Small intestine (tissue), 7 donors: ENCODE measurements at regions not wholly inside any gene's neighbourhood (a gene's known extent, or its start where the extent isn't known, plus 50 kb on each side); places are given as distances from the start of the nearest gene placed in this dataset.

ENCODE experiments used
- DNase-seq, 2 donors: peaks; one replicate each; pipeline versions ENCODE4 v3.0.0 to v3.0.0-alpha.2; 2013
- FAIRE-seq: peaks from 2 replicates; lab custom pipeline; 2012; peaks lifted over from hg19 to GRCh38; lab: Jason Lieb, UNC
- H3K27ac ChIP-seq, 3 donors: one replicate each; pipeline ENCODE4 v1.5.1; 2013; ENCODE audit warnings: low read length in 2 of 3, mild to moderate bottlenecking in 2 of 3, control low read depth in 1 of 3, inconsistent platforms in 1 of 3, low read depth in 1 of 3, moderate library complexity in 1 of 3
- H3K27me3 ChIP-seq, 3 donors: one replicate each; pipeline ENCODE4 v1.6.1; 2013; ENCODE audit warnings: low read length in 3 of 3, inconsistent platforms in 1 of 3; ENCODE audit not compliant: control insufficient read depth in 3 of 3, insufficient read depth in 3 of 3
- H3K36me3 ChIP-seq, 3 donors: one replicate each; pipeline ENCODE4 v1.6.1; 2013; ENCODE audit warnings: low read length in 3 of 3, inconsistent platforms in 1 of 3, low read depth in 1 of 3, mild to moderate bottlenecking in 1 of 3, moderate library complexity in 1 of 3; ENCODE audit not compliant: control insufficient read depth in 3 of 3, insufficient read depth in 2 of 3
- H3K4me1 ChIP-seq, 3 donors: one replicate each; pipeline ENCODE4 v1.6.1; 2013; ENCODE audit warnings: low read length in 2 of 3, inconsistent platforms in 1 of 3, low read depth in 1 of 3, mild to moderate bottlenecking in 1 of 3, moderate library complexity in 1 of 3; ENCODE audit not compliant: control insufficient read depth in 3 of 3, insufficient read depth in 2 of 3
- H3K4me3 ChIP-seq, 3 donors: one replicate each; pipeline ENCODE4 v1.5.1; 2013; ENCODE audit warnings: low read length in 3 of 3, control low read depth in 1 of 3, inconsistent platforms in 1 of 3, low read depth in 1 of 3, mild to moderate bottlenecking in 1 of 3, moderate library complexity in 1 of 3
- H3K9me3 ChIP-seq, 2 donors: one replicate each; pipeline ENCODE4 v1.6.1; 2013; ENCODE audit warnings: low read depth in 1 of 2, low read length in 1 of 2; ENCODE audit not compliant: control insufficient read depth in 2 of 2, insufficient read depth in 1 of 2
- WGBS, 3 donors: extraction: QIAGEN DNeasy Blood & Tissue Kit; methylation state at CpG; one replicate each; pipeline ENCODE4 v1.1.7; 2013; 5-methylcytosine and 5-hydroxymethylcytosine counted together
- donor health status: healthy with polysubstance abuse.
- donor health status: control.
- donor health status: control.
- donor health status: Bipolar disorder and iron deficiency.
- donor health status: healthy.

DNA sequence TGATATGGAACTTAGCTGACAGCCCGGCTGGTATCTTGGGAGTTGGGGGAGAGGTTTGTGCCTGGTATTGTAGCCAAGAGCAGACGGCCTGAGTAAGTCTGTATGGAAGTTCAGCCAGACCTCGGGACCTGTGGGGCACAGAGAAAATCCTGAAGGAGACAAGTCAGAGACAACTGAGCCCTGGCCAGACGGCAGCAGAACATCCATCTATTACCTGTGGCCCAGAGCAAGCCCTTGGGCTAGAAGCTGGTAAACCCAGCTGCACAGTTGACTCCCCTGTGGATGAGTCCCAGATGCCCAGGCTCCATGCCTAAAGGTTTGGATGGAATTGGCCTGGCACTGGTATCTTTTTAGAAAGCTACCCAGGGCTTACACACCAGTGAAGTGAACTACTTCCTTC is 70.4 kb upstream of the DLG1 start:
- Histone ChIP-seq H3K36me3 (no peaks in the 10 kb centered on the region), H3K4me1 (no peaks in the 10 kb centered on the region), H3K9me3 (no peaks in the 10 kb centered on the region), H3K27ac (no peak overlapping the region), H3K27me3 (no peaks in the 10 kb centered on the region), H3K4me3 (no peak overlapping the region)
- DNase-seq = no peak
- WGBS, 3 donors = 84 to 87% (median 86%) methylated on average over 4 of the region's 4 CpGs
- FAIRE-seq = no peak

- Histone ChIP-seq H3K36me3 (no peaks in the 10 kb centered on the region), H3K4me1 (no peaks in the 10 kb centered on the region), H3K4me3 (no peak overlapping the region), H3K9me3 (no peaks in the 10 kb centered on the region), H3K27ac (no peak overlapping the region), H3K27me3 (no peaks in the 10 kb centered on the region)
- no peak for DNase-seq
- FAIRE-seq = no peak
- 65 to 76% (median 72%) methylated on average over 4 of the region's 4 CpGs for WGBS, 3 donors
Observed at GRCh38 chr3:197368330-197368729, 69.9 kb upstream of the DLG1 start.

GRCh38 chr3:197367081-197367780 is 68.8 kb upstream of the DLG1 start:
- no peaks in the 10 kb centered on the region for H3K36me3 ChIP-seq
- H3K4me3 ChIP-seq = no peak overlapping the region
- WGBS, 3 donors = 83 to 84% (median 84%) methylated on average over 13 of the region's 13 CpGs
- H3K4me1 ChIP-seq = no peaks in the 10 kb centered on the region
- no peaks in the 10 kb centered on the region for H3K9me3 ChIP-seq
- no peak for DNase-seq
- H3K27me3 ChIP-seq = no peaks in the 10 kb centered on the region
- H3K27ac ChIP-seq = no peak overlapping the region
- no peak for FAIRE-seq

DNA sequence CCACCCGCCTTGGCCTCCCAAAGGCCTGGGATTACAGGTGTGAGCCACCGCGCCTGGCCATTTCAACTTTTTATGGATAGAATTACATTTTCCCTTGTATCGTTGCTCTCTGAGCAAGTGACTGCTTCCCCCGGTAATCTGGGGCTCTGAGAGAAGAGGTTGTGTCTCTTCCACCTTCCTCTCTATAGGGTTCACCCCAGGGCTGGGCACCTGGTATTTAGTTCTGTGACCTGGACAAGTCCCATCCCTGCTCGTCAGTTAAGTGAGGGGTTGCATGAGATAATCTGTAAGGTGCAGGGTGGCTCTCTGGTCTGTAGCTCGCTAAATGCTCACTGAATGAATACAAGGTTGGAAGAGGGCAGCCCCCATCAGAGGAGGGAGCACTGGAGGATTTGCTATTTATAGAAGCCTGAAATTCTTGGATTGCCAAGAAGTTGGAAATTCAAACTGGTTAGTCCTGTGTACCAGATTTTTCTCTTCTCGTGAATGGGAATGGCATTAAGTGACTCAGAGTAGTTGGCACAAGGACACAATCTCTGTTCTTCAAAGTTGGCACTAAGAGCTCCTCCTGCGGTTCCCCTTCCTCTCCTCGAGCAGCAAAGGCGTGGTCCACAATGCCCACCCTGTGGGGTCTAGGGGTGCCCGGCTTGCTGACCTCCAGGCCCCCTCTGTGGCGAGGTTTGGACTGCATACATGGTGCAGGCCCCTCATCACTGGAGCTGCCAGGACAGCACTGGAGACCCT is 68.1 kb upstream of the DLG1 start:
- Histone ChIP-seq H3K4me3 (no peak overlapping the region), H3K4me1 (no peaks in the 10 kb centered on the region), H3K9me3 (no peaks in the 10 kb centered on the region), H3K27ac (no peak overlapping the region), H3K36me3 (no peaks in the 10 kb centered on the region), H3K27me3 (no peaks in the 10 kb centered on the region)
- WGBS, 3 donors = 85 to 89% (median 86%) methylated on average over 13 of the region's 13 CpGs
- FAIRE-seq = no peak
- no peak for DNase-seq

- DNase-seq (no peak), FAIRE-seq (no peak)
- Histone ChIP-seq H3K4me1 (no peaks in the 10 kb centered on the region), H3K27ac (no peak overlapping the region), H3K4me3 (no peak overlapping the region), H3K36me3 (no peaks in the 10 kb centered on the region), H3K27me3 (no peaks in the 10 kb centered on the region), H3K9me3 (peaks cover 0 to 1% of the 10 kb centered on the region in 2 donors)
- WGBS, 3 donors = 85 to 91% (median 90%) methylated on average over 4 of the region's 4 CpGs
Observed at GRCh38 chr3:197365586-197365985, 67.2 kb upstream of the DLG1 start.

DNA sequence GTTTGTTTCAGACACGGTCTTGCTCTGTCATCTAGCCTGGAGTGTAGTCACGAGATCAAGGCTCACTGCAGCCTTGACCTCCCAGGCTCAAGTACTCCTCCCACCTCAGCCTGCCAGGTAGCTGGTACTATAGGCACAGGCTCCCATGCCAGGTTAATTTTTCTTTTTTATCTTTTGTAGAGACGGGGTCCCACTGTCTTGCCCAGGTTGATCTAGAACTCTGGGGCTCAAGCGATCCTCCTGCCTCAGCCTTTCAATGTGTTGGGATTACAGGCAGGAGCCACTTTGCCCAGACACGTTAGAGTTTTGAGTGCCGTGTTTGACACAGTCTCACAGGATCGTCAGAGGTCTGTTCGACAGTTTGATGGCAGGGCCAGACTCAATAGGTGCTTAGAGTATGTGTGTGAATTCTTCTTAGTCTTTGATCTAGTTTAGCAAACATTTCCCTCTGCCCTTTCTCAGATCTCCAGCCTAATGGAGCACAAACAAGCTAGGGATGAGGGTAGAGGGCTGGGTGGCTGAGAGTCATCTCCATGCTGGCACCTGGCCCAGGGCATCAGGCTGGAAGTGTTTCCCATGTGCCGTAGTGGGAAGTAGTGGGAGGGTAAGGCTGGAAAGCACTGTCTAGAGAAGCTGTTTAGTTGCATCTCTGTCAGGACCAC is 66.1 kb upstream of the DLG1 start:
- Histone ChIP-seq H3K36me3 (no peaks in the 10 kb centered on the region), H3K9me3 (peaks cover 0 to 8% of the 10 kb centered on the region in 2 donors), H3K4me1 (no peaks in the 10 kb centered on the region), H3K4me3 (no peak overlapping the region), H3K27me3 (no peaks in the 10 kb centered on the region), H3K27ac (no peak overlapping the region)
- no peak for FAIRE-seq
- no peak for DNase-seq
- WGBS, 3 donors = 74 to 84% (median 82%) methylated on average over 9 of the region's 9 CpGs

- H3K27me3 ChIP-seq = no peaks in the 10 kb centered on the region
- WGBS, 3 donors = 80 to 90% (median 86%) methylated on average over 14 of the region's 14 CpGs
- no peaks in the 10 kb centered on the region for H3K4me1 ChIP-seq
- H3K27ac ChIP-seq = no peak overlapping the region
- peaks cover 0 to 15% of the 10 kb centered on the region in 2 donors for H3K9me3 ChIP-seq
- no peak for FAIRE-seq
- H3K36me3 ChIP-seq = no peaks in the 10 kb centered on the region
- H3K4me3 ChIP-seq = no peak overlapping the region
- no peak for DNase-seq
Observed at GRCh38 chr3:197363553-197364409, 65.4 kb upstream of the DLG1 start.

GRCh38 chr3:197362081-197362480 is 63.7 kb upstream of the DLG1 start:
- no peak overlapping the region for H3K27ac ChIP-seq
- FAIRE-seq = no peak
- DNase-seq = no peak
- no peaks in the 10 kb centered on the region for H3K27me3 ChIP-seq
- no peaks in the 10 kb centered on the region for H3K4me1 ChIP-seq
- 80 to 96% (median 86%) methylated on average over 2 of the region's 2 CpGs for WGBS, 3 donors
- H3K9me3 ChIP-seq = peaks cover 0 to 19% of the 10 kb centered on the region in 2 donors
- H3K36me3 ChIP-seq = no peaks in the 10 kb centered on the region
- H3K4me3 ChIP-seq = no peak overlapping the region
